ENCODE measurements at regions not wholly inside any gene's neighbourhood (a gene's known extent, or its start where the extent isn't known, plus 50 kb on each side); places are given as distances from the start of the nearest gene placed in this dataset.

GRCh38 chrY:7860781-7861614 is 949.4 kb upstream of the AMELY start:
- TF ChIP-seq CTCF (IDR thresholded peaks at IDR 0.05; ENCODE audit: low read depth, low read length) (no peak), EZH2phosphoT487 (IDR thresholded peaks at IDR 0.05; ENCODE audit: low read depth) (no peak)

Data from OCI-LY3 (cell line).